HG02884 (cell line): ENCODE measurements at regions not wholly inside any gene's neighbourhood (a gene's known extent, or its start where the extent isn't known, plus 50 kb on each side); places are given as distances from the start of the nearest gene placed in this dataset.
A peak's percentile ranks its signal among the peaks of the same experiment; 100 is the strongest.

Source experiments
- ATAC-seq: cut with Tn5 transposase; IDR thresholded peaks from one replicate; pipeline ENCODE4 v1.9.1; 2021; ENCODE audit warnings: mild to moderate bottlenecking, moderate library complexity; ENCODE audit not compliant: unreplicated experiment

GRCh38 chr6:223763-224162 lies 68.5 kb upstream of the DUSP22 start:
- ATAC-seq, result no peak

- no peak for ATAC-seq
Measured at GRCh38 chr6:224350-224749, 67.9 kb upstream of the DUSP22 start.

GRCh38 chr6:225121-225721 lies 67.1 kb upstream of the DUSP22 start:
- ATAC-seq, result no peak

- no peak for ATAC-seq
Measured at GRCh38 chr6:225907-226306, 66.4 kb upstream of the DUSP22 start.

- no peak for ATAC-seq
Measured at GRCh38 chr6:226516-227073, 65.7 kb upstream of the DUSP22 start.

- ATAC-seq, result peak; percentile 29
Measured at GRCh38 chr6:227074-227782, 65.1 kb upstream of the DUSP22 start.

- no peak for ATAC-seq
Measured at GRCh38 chr6:227812-228338, 64.4 kb upstream of the DUSP22 start.

- peak; percentile 33 for ATAC-seq
Measured at GRCh38 chr6:228881-229651, 63.2 kb upstream of the DUSP22 start.

GRCh38 chr6:231779-232178 lies 60.5 kb upstream of the DUSP22 start:
- no peak for ATAC-seq

GRCh38 chr6:232982-233640 lies 59.2 kb upstream of the DUSP22 start:
- ATAC-seq, result no peak

- no peak for ATAC-seq
Measured at GRCh38 chr6:234706-235372, 57.4 kb upstream of the DUSP22 start.

- peak; percentile 67 for ATAC-seq
Measured at GRCh38 chr6:235763-236360, 56.4 kb upstream of the DUSP22 start.

GRCh38 chr6:236519-236918 lies 55.8 kb upstream of the DUSP22 start:
- no peak for ATAC-seq

GRCh38 chr6:240151-240550 lies 52.1 kb upstream of the DUSP22 start:
- no peak for ATAC-seq

GRCh38 chr6:241336-241865 lies 50.9 kb upstream of the DUSP22 start:
- no peak for ATAC-seq
